ENCODE measurements at regions not wholly inside any gene's neighbourhood (a gene's known extent, or its start where the extent isn't known, plus 50 kb on each side); places are given as distances from the start of the nearest gene placed in this dataset.

- no peak for TF ChIP-seq ZNF398 (CRISPR knock-in tag; IDR thresholded peaks at IDR 0.05)
- TF ChIP-seq CHD2 (IDR thresholded peaks at IDR 0.05; ENCODE audit: low read depth, low read length): no peak
- TF ChIP-seq HDAC1 (IDR thresholded peaks at IDR 0.05): no peak
- TF ChIP-seq MTA3 (IDR thresholded peaks at IDR 0.05; ENCODE audit: borderline replicate concordance): no peak
- no peak for TF ChIP-seq EP400 (IDR thresholded peaks at IDR 0.05)
- TF ChIP-seq XRCC5 (IDR thresholded peaks at IDR 0.05; ENCODE audit: low read depth, low read length): no peak
Observed at GRCh38 chr15:91472316-91472756, 372.3 kb downstream of the SV2B start (continued).

GRCh38 chr15:91473894-91474545 is 374.0 kb downstream of the SV2B start:
- Histone ChIP-seq H3K4me1 (replicated peaks in 1 of 2; ENCODE audit: control insufficient read depth in 2 of 2, insufficient read depth in 2 of 2, low read length in 2 of 2) (peaks cover 24 to 56% of the 10 kb centered on the region in 2 experiments), H3K9me1 (ENCODE audit: control insufficient read depth, insufficient read depth, low read length) (no peaks in the 10 kb centered on the region), H3K79me2 (ENCODE audit: control insufficient read depth, insufficient read depth, low read length) (no peaks in the 10 kb centered on the region), H3K9me3 (replicated peaks; ENCODE audit: control insufficient read depth, insufficient read depth, low read depth, low read length) (no peaks in the 10 kb centered on the region), H3K27ac (ENCODE audit: extremely low read depth, low read depth, low read length) (no peak overlapping the region), H4K20me1 (replicated peaks; ENCODE audit: control insufficient read depth, insufficient read depth, low read length) (no peaks in the 10 kb centered on the region), H2AFZ (ENCODE audit: low read depth, low read length) (no peak overlapping the region), H3K4me3 (no peak overlapping the region), H3K27me3 (ENCODE audit: control insufficient read depth in 2 of 2, insufficient read depth in 2 of 2, low read length in 2 of 2) (no peaks in the 10 kb centered on the region), H3K9ac (ENCODE audit: insufficient read depth in 1 of 2, low read depth in 2 of 2, low read length in 2 of 2) (no peak overlapping the region), H3K4me2 (ENCODE audit: insufficient read depth, low read length) (no peak overlapping the region), H3K36me3 (ENCODE audit: control insufficient read depth, insufficient read depth, low read length) (no peaks in the 10 kb centered on the region)
- in situ Hi-C loops (cut with MboI): no loop called here
- no peak for FAIRE-seq
- ChIA-PET POLR2A (no interaction called here), CTCF (ENCODE audit: low intra/inter-chr PET ratio) (no interaction called here)
- 21% methylated on average over 3 of the region's 3 CpGs for WGBS (ENCODE audit: insufficient coverage, low coverage, missing lambda C conversion rate)
- no TSS peak for BruUV-seq (replicated peaks)
- TF ChIP-seq MEIS2 (IDR thresholded peaks at IDR 0.05; ENCODE audit: partially characterized antibody) (peak; percentile 5), CEBPG (CRISPR knock-in tag; IDR thresholded peaks at IDR 0.05) (no peak), CEBPG (tag; conservative IDR thresholded peaks at IDR 0.05 in 1 of 2, IDR thresholded peaks at IDR 0.05 in 1 of 2) (no peak)
- no peak for ATAC-seq
- DNase-seq (ENCODE audit: extremely low read depth in 1 of 4, low spot score in 3 of 4): no peak
- intact Hi-C loops (cut with micrococcal nuclease): no loop called here
